ENCODE measurements at regions not wholly inside any gene's neighbourhood (a gene's known extent, or its start where the extent isn't known, plus 50 kb on each side); places are given as distances from the start of the nearest gene placed in this dataset.

GRCh38 chr20:51089840-51090239 is 66.9 kb upstream of the KCNG1 start:
- H3K27ac ChIP-seq (ENCODE audit: extremely low read depth, low read depth, low read length): no peak overlapping the region
- no peak overlapping the region for H3K4me2 ChIP-seq (ENCODE audit: insufficient read depth, low read length)
- no peaks in the 10 kb centered on the region for H4K20me1 ChIP-seq (replicated peaks; ENCODE audit: control insufficient read depth, insufficient read depth, low read length)
- ATAC-seq (no peak), FAIRE-seq (no peak), DNase-seq (ENCODE audit: extremely low read depth in 1 of 4, low spot score in 3 of 4) (no peak)
- no peak for TF ChIP-seq MYC (IDR thresholded peaks at IDR 0.05; ENCODE audit: low read depth, low read length)
- no peak for TF ChIP-seq MYC (CRISPR knock-in tag; IDR thresholded peaks at IDR 0.05; ENCODE audit: borderline replicate concordance, low read depth)
- no peak overlapping the region for H3K9ac ChIP-seq (ENCODE audit: insufficient read depth in 1 of 2, low read depth in 2 of 2, low read length in 2 of 2)
- H3K27me3 ChIP-seq (ENCODE audit: control insufficient read depth in 2 of 2, insufficient read depth in 2 of 2, low read length in 2 of 2): peaks cover 24 to 47% of the 10 kb centered on the region in 2 experiments
- no peaks in the 10 kb centered on the region for H3K79me2 ChIP-seq (ENCODE audit: control insufficient read depth, insufficient read depth, low read length)
- no peaks in the 10 kb centered on the region; a peak in 2 of 5 replicates for H3K4me1 ChIP-seq (replicated peaks in 1 of 2; ENCODE audit: control insufficient read depth in 2 of 2, insufficient read depth in 2 of 2, low read length in 2 of 2)
- intact Hi-C loops (cut with micrococcal nuclease): no loop called here
- CTCF ChIA-PET (ENCODE audit: low intra/inter-chr PET ratio): no interaction called here
- no peak overlapping the region for H3K4me3 ChIP-seq
- H3K9me3 ChIP-seq (replicated peaks; ENCODE audit: control insufficient read depth, insufficient read depth, low read depth, low read length): no peaks in the 10 kb centered on the region
- POLR2A ChIA-PET: interaction anchor here (0.8 to 1.1 kb wide), 2 partner anchors 10 to 14 kb away, joined by 3 read pairs; no protein-coding TSS in a partner anchor
- 0% methylated on average over 1 of the region's 1 CpG for WGBS (ENCODE audit: insufficient coverage, low coverage, missing lambda C conversion rate)
- no peaks in the 10 kb centered on the region for H3K9me1 ChIP-seq (ENCODE audit: control insufficient read depth, insufficient read depth, low read length)
- no peak overlapping the region for H2AFZ ChIP-seq (ENCODE audit: low read depth, low read length)
- no TSS peak for BruUV-seq (replicated peaks)
- no peaks in the 10 kb centered on the region for H3K36me3 ChIP-seq (ENCODE audit: control insufficient read depth, insufficient read depth, low read length)
- in situ Hi-C loops (cut with MboI): no loop called here

- Histone ChIP-seq H3K36me3 (ENCODE audit: control insufficient read depth, insufficient read depth, low read length) (no peaks in the 10 kb centered on the region), H3K27me3 (ENCODE audit: control insufficient read depth in 2 of 2, insufficient read depth in 2 of 2, low read length in 2 of 2) (peaks cover 24 to 47% of the 10 kb centered on the region in 2 experiments), H3K4me2 (ENCODE audit: insufficient read depth, low read length) (no peak overlapping the region), H2AFZ (ENCODE audit: low read depth, low read length) (no peak overlapping the region), H3K79me2 (ENCODE audit: control insufficient read depth, insufficient read depth, low read length) (no peaks in the 10 kb centered on the region), H3K4me1 (replicated peaks in 1 of 2; ENCODE audit: control insufficient read depth in 2 of 2, insufficient read depth in 2 of 2, low read length in 2 of 2) (no peaks in the 10 kb centered on the region; a peak in 2 of 5 replicates), H3K27ac (ENCODE audit: extremely low read depth, low read depth, low read length) (no peak overlapping the region), H3K4me3 (no peak overlapping the region), H3K9me3 (replicated peaks; ENCODE audit: control insufficient read depth, insufficient read depth, low read depth, low read length) (no peaks in the 10 kb centered on the region), H4K20me1 (replicated peaks; ENCODE audit: control insufficient read depth, insufficient read depth, low read length) (no peaks in the 10 kb centered on the region), H3K9me1 (ENCODE audit: control insufficient read depth, insufficient read depth, low read length) (no peaks in the 10 kb centered on the region), H3K9ac (ENCODE audit: insufficient read depth in 1 of 2, low read depth in 2 of 2, low read length in 2 of 2) (no peak overlapping the region)
- intact Hi-C loops (cut with micrococcal nuclease): no loop called here
- DNase-seq (ENCODE audit: extremely low read depth in 1 of 4, low spot score in 3 of 4) (no peak), ATAC-seq (no peak), FAIRE-seq (no peak)
- ChIA-PET POLR2A (interaction anchor here (0.8 to 1.1 kb wide), 3 partner anchors 10 to 13 kb away, joined by 3 read pairs; no protein-coding TSS in a partner anchor), CTCF (ENCODE audit: low intra/inter-chr PET ratio) (no interaction called here)
- in situ Hi-C loops (cut with MboI): no loop called here
- TF ChIP-seq YBX1 (IDR thresholded peaks at IDR 0.05) (no peak), RFX1 (IDR thresholded peaks at IDR 0.05) (peak; percentile 10; the same call in 1 of the 2 replicates)
- BruUV-seq (replicated peaks): no TSS peak
- WGBS (ENCODE audit: insufficient coverage, low coverage, missing lambda C conversion rate): 2% methylated on average over 8 of the region's 8 CpGs
Observed at GRCh38 chr20:51089272-51089781, 66.4 kb upstream of the KCNG1 start.

Measured in K562 (cell line).